T47D (cell line): ENCODE measurements at regions not wholly inside any gene's neighbourhood (a gene's known extent, or its start where the extent isn't known, plus 50 kb on each side); places are given as distances from the start of the nearest gene placed in this dataset.

Source experiments
- DNase-seq, 2 experiments: peaks; one replicate each; pipeline versions ENCODE4 v3.0.0 to v3.0.0-alpha.2; 2011 to 2012; ENCODE audit warnings: low read depth in 1 of 2, low spot score in 1 of 2
- JUND ChIP-seq: IDR thresholded peaks from 2 replicates; pipeline ENCODE4 v1.6.1; 2012; ENCODE audit warnings: low read depth
- in situ Hi-C: cut with HindIII; loops from 2 replicates; pipeline ENCODE4 v1.10.0; 2016; ENCODE audit warnings: low sequenced_read_pairs, low pct_unique_long_range_greater_than_20kb

DNA sequence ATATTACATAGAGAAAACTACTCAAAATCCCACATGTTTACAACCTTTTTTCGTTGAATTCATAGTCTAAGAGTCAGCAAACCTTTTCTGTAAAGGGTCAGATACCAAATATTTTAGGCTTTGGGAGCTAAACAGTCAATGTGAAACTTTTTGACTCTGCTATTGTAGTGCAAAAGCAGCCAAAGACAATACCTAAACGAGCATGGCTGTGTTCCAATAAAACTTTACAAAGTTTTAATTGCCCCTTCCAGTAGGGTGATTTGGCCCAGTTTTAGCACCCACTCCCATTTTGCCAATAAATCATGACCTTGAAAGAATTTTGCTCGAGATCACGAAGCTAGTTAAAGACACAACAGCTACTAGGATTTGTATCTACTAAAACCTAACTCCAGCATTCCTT is 147.2 kb downstream of the ANKRD50 start:
- DNase-seq: no peak
- in situ Hi-C loops: no loop called here
- no peak for TF ChIP-seq JUND

DNA sequence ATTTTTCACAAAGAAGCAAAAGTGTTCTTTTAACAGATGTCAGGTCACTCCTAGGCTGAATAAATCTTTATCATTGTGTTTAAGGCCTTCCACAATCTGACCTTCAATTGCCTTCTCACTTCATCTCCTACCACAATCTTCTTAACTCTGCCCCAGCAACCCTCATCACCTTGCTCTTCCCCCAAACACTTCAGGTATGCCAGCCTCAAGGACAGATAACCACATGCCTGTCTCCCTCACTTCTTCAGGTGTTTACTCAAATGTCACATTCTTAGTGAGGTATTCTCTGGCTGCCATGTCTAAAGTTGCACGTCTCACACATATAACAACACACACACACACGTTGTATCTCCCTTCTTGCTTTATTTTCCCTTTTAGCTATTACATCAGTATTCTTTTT is 146.5 kb downstream of the ANKRD50 start:
- no peak for TF ChIP-seq JUND
- in situ Hi-C loops: no loop called here
- DNase-seq: no peak

DNA sequence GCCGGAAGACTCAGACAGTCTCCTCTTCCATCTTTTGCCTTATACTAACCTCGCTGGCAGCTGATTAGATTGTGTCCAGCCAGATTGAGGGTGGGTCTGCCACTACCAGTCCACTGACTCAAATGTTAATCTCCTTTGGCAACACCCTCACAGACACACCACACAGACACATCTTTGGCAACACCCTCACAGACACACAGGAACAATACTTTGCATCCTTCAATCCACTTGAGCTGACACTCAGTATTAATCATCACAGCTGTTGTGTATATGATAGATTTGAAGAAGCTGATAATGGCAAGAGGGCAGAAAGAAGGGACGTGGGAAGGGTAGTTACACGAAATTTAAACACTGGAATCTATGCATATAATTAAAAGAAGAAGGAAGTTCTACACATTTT is 139.5 kb downstream of the ANKRD50 start:
- no peak for DNase-seq
- in situ Hi-C loops: no loop called here
- TF ChIP-seq JUND: no peak

DNA sequence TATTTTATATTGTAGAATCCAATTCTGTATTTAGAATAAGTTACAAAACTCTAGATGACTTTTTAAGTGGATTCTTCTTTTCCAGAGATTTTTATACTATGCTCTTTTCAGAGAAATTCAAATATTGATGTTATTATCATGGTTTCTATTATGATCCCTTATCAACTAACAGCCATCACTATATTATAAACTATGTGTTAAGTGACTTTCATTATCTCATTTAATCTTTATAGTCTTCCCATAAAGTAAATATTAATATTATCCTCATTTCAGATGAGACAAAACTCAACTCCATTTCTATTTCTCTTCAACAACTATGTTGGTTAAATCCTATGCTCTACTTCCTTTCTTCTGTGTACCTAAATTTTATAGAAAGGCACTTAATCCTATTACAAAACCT is 132.6 kb downstream of the ANKRD50 start:
- no peak for DNase-seq
- in situ Hi-C loops: no loop called here
- no peak for TF ChIP-seq JUND

DNA sequence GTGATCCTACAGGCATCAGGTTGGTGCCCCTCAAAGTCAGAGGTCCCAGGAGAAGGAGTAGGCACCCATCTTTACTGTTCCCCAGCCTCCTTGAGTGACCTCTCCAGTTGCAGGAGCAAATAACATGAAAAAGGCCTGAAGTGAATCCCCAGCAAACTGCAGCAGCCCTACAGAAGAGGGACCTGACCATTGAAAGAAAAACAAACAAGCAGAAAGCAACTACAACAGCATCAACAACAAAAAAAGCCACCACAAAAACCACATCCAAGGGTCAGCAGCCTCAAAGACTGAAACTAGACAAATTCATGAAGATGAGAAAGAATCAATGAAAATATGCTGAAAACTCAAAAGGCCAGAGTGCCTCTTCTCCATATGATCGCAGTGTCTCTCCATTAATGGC is 128.7 kb downstream of the ANKRD50 start:
- in situ Hi-C loops: no loop called here
- TF ChIP-seq JUND: no peak
- no peak for DNase-seq

DNA sequence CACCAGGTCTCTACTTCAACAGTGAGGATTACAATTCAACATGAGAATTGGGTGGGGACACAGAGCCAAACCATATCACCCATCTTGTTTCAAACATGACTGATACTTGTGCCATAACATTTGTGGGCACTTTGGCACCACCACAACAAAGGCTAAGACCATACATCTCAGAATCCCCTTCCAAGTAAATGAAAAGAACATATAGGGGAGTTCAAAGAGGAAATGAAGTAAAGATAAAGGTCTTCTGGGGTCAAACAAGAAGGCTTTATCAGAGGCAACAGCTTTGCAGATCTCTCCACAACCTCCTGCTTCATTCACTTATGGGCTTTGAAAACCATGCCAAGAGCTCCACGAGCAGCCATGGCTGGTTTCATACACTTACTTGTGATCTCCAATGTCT is 122.7 kb downstream of the ANKRD50 start:
- no peak for TF ChIP-seq JUND
- DNase-seq: no peak
- in situ Hi-C loops: no loop called here

DNA sequence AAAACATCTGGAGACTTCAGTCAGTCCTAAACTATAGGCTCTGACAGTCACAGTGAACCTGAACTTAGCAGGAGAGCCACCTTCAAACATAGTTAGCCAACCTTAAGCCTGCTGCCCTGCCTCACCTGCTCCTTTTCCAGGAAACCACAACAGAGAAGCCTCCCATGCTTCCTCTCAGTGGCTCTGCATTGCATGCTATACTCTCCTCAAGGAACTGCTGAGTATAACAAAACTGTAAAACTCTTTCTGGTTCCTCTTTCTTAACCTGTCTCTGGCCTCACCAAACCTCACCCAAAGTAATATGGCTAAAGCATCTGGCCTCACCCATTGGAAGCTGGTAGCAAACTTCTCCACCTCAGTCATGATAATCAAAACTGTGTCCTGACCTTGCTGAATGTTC is 122.1 kb downstream of the ANKRD50 start:
- TF ChIP-seq JUND: no peak
- in situ Hi-C loops: no loop called here
- no peak for DNase-seq

DNA sequence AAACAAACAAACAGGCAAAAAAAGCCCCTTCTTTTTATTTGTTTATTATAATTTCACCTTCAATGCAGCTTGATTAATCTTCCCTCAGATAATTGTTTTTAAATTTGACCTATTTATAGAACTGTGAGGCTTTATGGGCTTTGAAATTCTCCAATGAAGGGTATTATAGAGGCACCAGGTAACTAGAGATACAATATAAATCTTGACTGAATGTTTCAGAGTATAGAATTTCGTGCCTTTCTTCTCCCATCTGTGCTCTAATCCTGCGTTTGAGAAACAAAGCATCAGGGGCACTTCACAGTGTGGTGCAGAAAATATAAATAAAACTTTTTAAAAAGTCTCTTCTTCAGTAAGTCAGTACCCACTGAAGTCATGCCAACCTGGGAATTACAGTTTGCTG is 120.9 kb downstream of the ANKRD50 start:
- TF ChIP-seq JUND: no peak
- DNase-seq: no peak
- in situ Hi-C loops: no loop called here

DNA sequence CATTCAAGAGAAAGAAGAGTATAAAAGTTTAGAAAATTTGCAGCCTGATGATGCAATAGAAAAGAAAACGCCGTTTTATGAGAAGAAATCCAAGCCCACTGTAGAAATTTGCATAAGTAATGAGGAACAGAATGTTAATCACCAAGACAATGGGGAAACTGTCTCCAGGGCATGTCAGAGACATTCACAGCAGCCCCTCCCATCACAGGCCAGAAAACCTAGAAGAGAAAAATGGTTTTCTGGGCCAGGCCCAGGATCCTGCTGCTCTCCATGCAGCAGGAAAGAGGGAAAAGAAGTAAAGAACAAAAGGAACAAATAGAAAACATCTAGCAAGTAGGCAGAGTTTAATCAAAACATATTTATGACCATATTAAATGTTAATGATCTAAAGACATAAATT is 119.0 kb downstream of the ANKRD50 start:
- DNase-seq: no peak
- in situ Hi-C loops: no loop called here
- no peak for TF ChIP-seq JUND

DNA sequence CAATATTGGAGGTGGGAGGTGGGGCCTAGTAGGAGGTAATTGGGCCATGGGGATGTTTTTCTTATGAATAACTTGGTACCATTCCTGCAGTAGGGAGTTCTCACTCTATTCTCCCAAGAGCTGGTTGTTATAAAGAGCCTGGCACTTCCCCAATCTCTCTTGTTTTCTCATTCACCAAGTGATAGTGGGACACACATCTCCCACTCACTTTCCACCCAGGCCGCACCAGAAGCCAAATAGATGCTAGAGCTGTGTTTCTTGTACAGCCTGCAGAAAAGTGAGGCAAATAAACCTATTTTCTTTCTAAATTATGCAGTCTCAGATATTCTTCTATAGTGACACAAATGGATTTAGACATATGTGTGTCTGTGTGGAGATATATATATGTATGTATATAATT is 117.6 kb downstream of the ANKRD50 start:
- in situ Hi-C loops: no loop called here
- DNase-seq: no peak
- no peak for TF ChIP-seq JUND

DNA sequence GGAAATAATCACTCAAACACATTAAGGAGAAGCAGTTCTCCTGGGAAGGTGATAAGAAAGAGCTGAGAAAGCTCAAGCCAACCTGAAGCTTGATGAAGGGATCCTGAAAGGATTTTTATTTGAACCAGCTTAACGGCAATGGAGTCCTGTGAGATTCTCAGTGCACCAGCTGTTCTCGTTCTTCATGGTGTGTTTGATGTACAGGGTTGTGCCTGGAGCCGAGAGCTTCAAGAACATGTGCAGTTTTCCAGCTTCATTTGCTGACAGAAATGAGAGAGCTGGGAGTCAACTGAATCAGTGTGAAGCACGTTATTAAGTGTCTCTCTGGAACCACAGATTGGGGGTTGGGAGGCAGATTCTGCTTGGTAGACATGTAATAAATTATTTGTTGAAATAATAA is 115.7 kb downstream of the ANKRD50 start:
- in situ Hi-C loops: no loop called here
- no peak for DNase-seq
- TF ChIP-seq JUND: no peak

DNA sequence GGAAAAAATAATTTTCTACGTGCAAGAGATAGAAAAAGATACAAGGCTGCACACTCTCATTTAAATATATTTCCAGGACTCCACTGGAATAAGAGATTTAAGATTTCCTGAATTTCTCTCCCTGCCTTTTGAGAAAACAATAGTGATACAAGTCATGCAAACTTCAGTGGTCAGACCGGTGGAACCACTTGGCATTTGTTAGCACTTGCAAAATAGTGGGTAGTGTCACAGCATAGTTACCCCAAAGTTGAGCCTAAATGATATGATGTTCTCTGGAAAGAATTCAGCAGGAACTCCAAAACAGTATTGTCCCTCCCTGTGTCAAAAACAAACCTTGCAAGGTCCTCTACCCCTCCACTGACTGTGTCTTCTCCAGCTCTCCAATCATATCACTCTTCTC is 102.3 kb downstream of the ANKRD50 start:
- DNase-seq: peak in 1 of 2 experiments; percentile 62
- in situ Hi-C loops: no loop called here
- TF ChIP-seq JUND: no peak
